HepG2 (cell line): ENCODE measurements at regions not wholly inside any gene's neighbourhood (a gene's known extent, or its start where the extent isn't known, plus 50 kb on each side); places are given as distances from the start of the nearest gene placed in this dataset.

ENCODE experiments used
- ATAC-seq: fragments of 200-7000 bp; cut with Tn5 transposase; 3 replicates; pipeline ENCODE4 v1.9.1; 2020; ENCODE audit warnings: mild to moderate bottlenecking, moderate library complexity
- BruUV-seq: library from RNA; stranded (reverse); fragments of 400-500 nt; replicated peaks from 2 replicates; lab custom pipeline; 2021; lab: Mats Ljungman, UMichigan
- CTCF ChIA-PET: fragments of 300-600 bp; formaldehyde crosslinking; extraction: SDS; loops from one replicate; lab custom pipeline; 2021; ENCODE audit warnings: low total read pairs, inconsistent platforms, low intra/inter-chr PET ratio; lab: Yijun Ruan, JAX
- POLR2A ChIA-PET: fragments of 350-600 bp; sonication (Branson Sonifier 250); formaldehyde crosslinking; loops from one replicate; lab custom pipeline; 2020; ENCODE audit warnings: antibody characterized with exemption, inconsistent platforms; lab: Yijun Ruan, JAX
- DNase-seq: peaks from one replicate; pipeline ENCODE4 v3.0.0-alpha.2; 2015; ENCODE audit warnings: low spot score
- FAIRE-seq: peaks from 3 replicates; lab custom pipeline; 2011; peaks lifted over from hg19 to GRCh38; lab: Jason Lieb, UNC
- H2AFZ ChIP-seq: one replicate; pipeline ENCODE4 v1.6.1; 2011; ENCODE audit warnings: low read length, inconsistent platforms
- H3K27ac ChIP-seq: fragments of 300-600 bp; 3 replicates; pipeline ENCODE4 v1.8.0; 2011; ENCODE audit warnings: mixed run types, mild to moderate bottlenecking, mixed read lengths, low read length, inconsistent platforms; ENCODE audit not compliant: insufficient read depth; ENCODE audit errors: extremely low read length
- H3K27me3 ChIP-seq, 2 experiments: fragments of 200-600 bp in 1 of 2; 2 replicates in 1 of 2; 3 replicates in 1 of 2; pipeline versions ENCODE4 v1.6.0 to v1.8.0; 2011; ENCODE audit warnings: low read length in 2 of 2, mild to moderate bottlenecking in 2 of 2, moderate library complexity in 2 of 2, inconsistent platforms in 1 of 2; ENCODE audit not compliant: insufficient read depth in 2 of 2, control insufficient read depth in 1 of 2
- H3K36me3 ChIP-seq, 2 experiments: fragments of 200-600 bp in 1 of 2; replicated peaks in 1 of 2; 2 replicates in 1 of 2; 3 replicates in 1 of 2; pipeline versions ENCODE4 v1.5.1 to v1.8.0; 2011; ENCODE audit warnings: low read length in 2 of 2, inconsistent platforms in 1 of 2; ENCODE audit not compliant: insufficient read depth in 2 of 2, control insufficient read depth in 1 of 2
- H3K4me1 ChIP-seq: 2 replicates; pipeline ENCODE4 v1.5.1; 2012; ENCODE audit warnings: low read length, inconsistent platforms; ENCODE audit not compliant: insufficient read depth
- H3K4me2 ChIP-seq: 2 replicates; pipeline ENCODE4 v1.6.0; 2011; ENCODE audit warnings: low read depth, low read length, inconsistent platforms
- H3K4me3 ChIP-seq, 3 experiments: fragments of 200-600 bp in 1 of 3; sonication (generic), shearing (Covaris generic) in 1 of 3; replicated peaks in 1 of 3; 2 replicates each; pipeline ENCODE4 v1.5.1; 2011 to 2016; ENCODE audit warnings: low read length in 3 of 3, inconsistent platforms in 2 of 3, low read depth in 2 of 3, mild to moderate bottlenecking in 2 of 3, control low read depth in 1 of 3, mixed read lengths in 1 of 3; ENCODE audit not compliant: insufficient read depth in 1 of 3
- H3K79me2 ChIP-seq: one replicate; pipeline ENCODE4 v1.6.1; 2011; ENCODE audit warnings: low read length, inconsistent platforms; ENCODE audit not compliant: insufficient read depth
- H3K9ac ChIP-seq: 2 replicates; pipeline ENCODE4 v1.6.0; 2011; ENCODE audit warnings: mild to moderate bottlenecking, low read depth, low read length, inconsistent platforms; ENCODE audit not compliant: insufficient read depth
- H3K9me3 ChIP-seq: 2 replicates; pipeline ENCODE4 v1.5.1; 2012; ENCODE audit warnings: mild to moderate bottlenecking, low read length
- H4K20me1 ChIP-seq: 2 replicates; pipeline ENCODE4 v1.6.0; 2011; ENCODE audit warnings: inconsistent platforms, mild to moderate bottlenecking, low read length, moderate library complexity; ENCODE audit not compliant: insufficient read depth
- ATF2 ChIP-seq: sonication (generic); formaldehyde crosslinking; IDR thresholded peaks from 2 replicates; pipeline ENCODE4 v1.4.0; 2020; ENCODE audit warnings: missing genetic modification reagents
- CENPBD1 ChIP-seq: sonication (generic); formaldehyde crosslinking; IDR thresholded peaks from 2 replicates; pipeline ENCODE4 v1.8.0; 2022; ENCODE audit warnings: missing genetic modification reagents, low read depth, mild to moderate bottlenecking, borderline replicate concordance
- DBP ChIP-seq: sonication (generic); formaldehyde crosslinking; IDR thresholded peaks from 2 replicates; pipeline ENCODE4 v1.4.0; 2020; ENCODE audit warnings: missing genetic modification reagents; ENCODE audit errors: not compliant biosample characterization
- FOXP1 ChIP-seq, 2 experiments: fragments of 450-650 bp in 1 of 2; IDR thresholded peaks; 2 replicates each; pipeline ENCODE4 v1.6.1; 2017 to 2018; ENCODE audit warnings: antibody characterized with exemption in 1 of 2
- HNRNPK ChIP-seq: fragments of 200-400 bp; formaldehyde crosslinking; IDR thresholded peaks from 2 replicates; pipeline ENCODE4 v1.6.1; 2018; ENCODE audit warnings: low read length, low read depth, moderate library complexity, mild to moderate bottlenecking; ENCODE audit not compliant: poor library complexity, severe bottlenecking
- ISL2 ChIP-seq: sonication (generic); formaldehyde crosslinking; IDR thresholded peaks from 2 replicates; pipeline ENCODE4 v1.5.0; 2020; ENCODE audit warnings: missing genetic modification reagents
- JDP2 ChIP-seq: sonication (generic); formaldehyde crosslinking; IDR thresholded peaks from 2 replicates; pipeline ENCODE4 v1.8.1; 2022; ENCODE audit warnings: missing genetic modification reagents, borderline replicate concordance
- PCBP1 ChIP-seq: fragments of 200-400 bp; formaldehyde crosslinking; IDR thresholded peaks from 2 replicates; pipeline ENCODE4 v1.6.1; 2017; ENCODE audit warnings: mild to moderate bottlenecking, low read depth, low read length, borderline replicate concordance
- SRY ChIP-seq: sonication (generic); formaldehyde crosslinking; IDR thresholded peaks from 2 replicates; pipeline ENCODE4 v1.8.0; 2022; ENCODE audit warnings: mild to moderate bottlenecking, missing genetic modification reagents
- TEAD2 ChIP-seq: sonication (generic); formaldehyde crosslinking; IDR thresholded peaks from 2 replicates; pipeline ENCODE4 v1.9.0; 2021; ENCODE audit warnings: missing genetic modification reagents
- ZNF101 ChIP-seq: sonication (generic); formaldehyde crosslinking; IDR thresholded peaks from 2 replicates; pipeline ENCODE4 v1.4.0; 2020; ENCODE audit warnings: mild to moderate bottlenecking, low read depth, missing genetic modification reagents, borderline replicate concordance
- ZNF652 ChIP-seq: IDR thresholded peaks from 2 replicates; pipeline ENCODE4 v1.6.1; 2016; ENCODE audit warnings: low read depth, borderline replicate concordance
- ZNF775 ChIP-seq: sonication (generic); formaldehyde crosslinking; IDR thresholded peaks from 2 replicates; pipeline ENCODE4 v1.4.0; 2020; ENCODE audit warnings: missing genetic modification reagents, mild to moderate bottlenecking, moderate library complexity, borderline replicate concordance
- WGBS: methylation state at CpG from one replicate; pipeline ENCODE4 v1.1.6; 2017; ENCODE audit warnings: low lambda C conversion rate; 5-methylcytosine and 5-hydroxymethylcytosine counted together
- in situ Hi-C: cut with HindIII; loops from 2 replicates; pipeline ENCODE4 v1.10.0; 2017; ENCODE audit warnings: low pct_unique_long_range_greater_than_20kb; ENCODE audit not compliant: extremely low pct_ligation_motif_present
- intact Hi-C: fragments of 100-400 bp; cut with micrococcal nuclease; formaldehyde crosslinking; loops from one replicate; pipeline ENCODE4 v1.10.0; 2022; ENCODE audit not compliant: unreplicated experiment

- H2AFZ ChIP-seq: no peak overlapping the region
- H3K9ac ChIP-seq: no peak overlapping the region
- H3K4me3 ChIP-seq: no peak overlapping the region
- TF ChIP-seq SRY (CRISPR knock-in tag) (no peak), PCBP1 (0 out of 2 replicates have a peak, but pooled peaks have one; percentile 33), HNRNPK (peak; percentile 93), ZNF652 (CRISPR knock-in tag) (no peak)
- no peaks in the 10 kb centered on the region for H3K4me1 ChIP-seq
- H3K9me3 ChIP-seq: no peaks in the 10 kb centered on the region
- in situ Hi-C loops (no loop called here), intact Hi-C loops (no loop called here)
- H3K27ac ChIP-seq: no peak overlapping the region
- ChIA-PET CTCF (no interaction called here), POLR2A (no interaction called here)
- H3K27me3 ChIP-seq: no peaks in the 10 kb centered on the region
- no peaks in the 10 kb centered on the region for H3K36me3 ChIP-seq
- ATAC-seq (no peak), FAIRE-seq (no peak), DNase-seq (no peak)
- H3K79me2 ChIP-seq: no peaks in the 10 kb centered on the region
- H3K4me2 ChIP-seq: no peak overlapping the region
- H4K20me1 ChIP-seq: no peaks in the 10 kb centered on the region
- WGBS: under 1% methylated on average over 3 of the region's 3 CpGs
- BruUV-seq: no TSS peak
Measured at GRCh38 chr16:77132051-77132618, 58.9 kb upstream of the MON1B start.

GRCh38 chr16:77133706-77134105 lies 57.3 kb upstream of the MON1B start:
- POLR2A ChIA-PET: no interaction called here
- CTCF ChIA-PET: no interaction called here
- no peaks in the 10 kb centered on the region for H3K4me1 ChIP-seq
- H3K79me2 ChIP-seq: no peaks in the 10 kb centered on the region
- DNase-seq (no peak), ATAC-seq (no peak), FAIRE-seq (no peak)
- no peaks in the 10 kb centered on the region for H3K9me3 ChIP-seq
- 22% methylated on average over 4 of the region's 4 CpGs for WGBS
- no peak overlapping the region for H3K4me2 ChIP-seq
- BruUV-seq: no TSS peak
- intact Hi-C loops: no loop called here
- H2AFZ ChIP-seq: no peak overlapping the region
- no peaks in the 10 kb centered on the region for H3K27me3 ChIP-seq
- no peaks in the 10 kb centered on the region for H4K20me1 ChIP-seq
- in situ Hi-C loops: no loop called here
- no peak overlapping the region for H3K4me3 ChIP-seq
- H3K9ac ChIP-seq: no peak overlapping the region
- H3K27ac ChIP-seq: no peak overlapping the region
- no peak for TF ChIP-seq ISL2 (CRISPR knock-in tag)
- TF ChIP-seq DBP: no peak
- TF ChIP-seq FOXP1 (IDR thresholded peaks at IDR 0.05): no peak
- TF ChIP-seq FOXP1 (CRISPR knock-in tag; IDR thresholded peaks at IDR 0.05): no peak
- TF ChIP-seq CENPBD1 (CRISPR knock-in tag): no peak
- TF ChIP-seq TEAD2 (CRISPR knock-in tag): no peak
- no peak for TF ChIP-seq ZNF101 (CRISPR knock-in tag)
- no peak for TF ChIP-seq JDP2 (CRISPR knock-in tag)
- no peak for TF ChIP-seq ATF2
- no peak for TF ChIP-seq ZNF775 (CRISPR knock-in tag)
- H3K36me3 ChIP-seq: no peaks in the 10 kb centered on the region
